CD4-positive, alpha-beta T cell treated with Interleukin-4 for 4 hours (primary cell): ENCODE measurements at regions not wholly inside any gene's neighbourhood (a gene's known extent, or its start where the extent isn't known, plus 50 kb on each side); places are given as distances from the start of the nearest gene placed in this dataset.
"Not testable (repeated sequence)": the region's sequence is repeated elsewhere in the genome, so short reads cannot be mapped to it uniquely, and the experiment has no call there.

Experiments
- DNase-seq: peaks from one replicate; pipeline ENCODE4 v3.0.0-alpha.2; 2020

GRCh38 chr14:85063747-85064146 is 466.2 kb upstream of the FLRT2 start:
- DNase-seq, result no peak

GRCh38 chr14:85071447-85071846 is 458.5 kb upstream of the FLRT2 start:
- DNase-seq, result no peak

GRCh38 chr14:85074955-85075354 is 455.0 kb upstream of the FLRT2 start:
- no peak for DNase-seq

- no peak for DNase-seq
Observed at GRCh38 chr14:85075694-85076476, 454.1 kb upstream of the FLRT2 start.

- not testable (repeated sequence) for DNase-seq
Observed at GRCh38 chr14:85077716-85078115, 452.2 kb upstream of the FLRT2 start.

GRCh38 chr14:85079842-85080730 is 449.9 kb upstream of the FLRT2 start:
- DNase-seq, result no peak

GRCh38 chr14:85084344-85084743 is 445.6 kb upstream of the FLRT2 start:
- DNase-seq, result no peak

GRCh38 chr14:85085981-85086380 is 444.0 kb upstream of the FLRT2 start:
- no peak for DNase-seq

GRCh38 chr14:85087201-85087600 is 442.7 kb upstream of the FLRT2 start:
- no peak for DNase-seq

GRCh38 chr14:85088192-85088591 is 441.8 kb upstream of the FLRT2 start:
- DNase-seq, result no peak

GRCh38 chr14:85090681-85091080 is 439.3 kb upstream of the FLRT2 start:
- DNase-seq, result no peak

- no peak for DNase-seq
Observed at GRCh38 chr14:85093631-85094330, 436.2 kb upstream of the FLRT2 start.

GRCh38 chr14:85102591-85102990 is 427.4 kb upstream of the FLRT2 start:
- DNase-seq, result no peak

- DNase-seq, result no peak
Observed at GRCh38 chr14:85106506-85106905, 423.4 kb upstream of the FLRT2 start.

GRCh38 chr14:85112762-85113161 is 417.2 kb upstream of the FLRT2 start:
- DNase-seq, result no peak

- DNase-seq, result no peak
Observed at GRCh38 chr14:85115921-85116320, 414.0 kb upstream of the FLRT2 start.

GRCh38 chr14:85118274-85118673 is 411.7 kb upstream of the FLRT2 start:
- DNase-seq, result no peak

- no peak for DNase-seq
Observed at GRCh38 chr14:85122690-85123089, 407.3 kb upstream of the FLRT2 start.

GRCh38 chr14:85123755-85124154 is 406.2 kb upstream of the FLRT2 start:
- no peak for DNase-seq

GRCh38 chr14:85124631-85125290 is 405.2 kb upstream of the FLRT2 start:
- DNase-seq, result no peak

- no peak for DNase-seq
Observed at GRCh38 chr14:85125291-85125670, 404.7 kb upstream of the FLRT2 start.

GRCh38 chr14:85129921-85130320 is 400.0 kb upstream of the FLRT2 start:
- DNase-seq, result no peak
